ENCODE measurements at regions not wholly inside any gene's neighbourhood (a gene's known extent, or its start where the extent isn't known, plus 50 kb on each side); places are given as distances from the start of the nearest gene placed in this dataset.
"Not testable (repeated sequence)": the region's sequence is repeated elsewhere in the genome, so short reads cannot be mapped to it uniquely, and the experiment has no call there.

GRCh38 chr15:45948181-45948621 lies 313.4 kb downstream of the SQOR start:
- DNase-seq (ENCODE audit: low read depth in 2 of 2) = no peak

GRCh38 chr15:45958924-45959323 lies 324.1 kb downstream of the SQOR start:
- no peak for DNase-seq (ENCODE audit: low read depth in 2 of 2)

DNA sequence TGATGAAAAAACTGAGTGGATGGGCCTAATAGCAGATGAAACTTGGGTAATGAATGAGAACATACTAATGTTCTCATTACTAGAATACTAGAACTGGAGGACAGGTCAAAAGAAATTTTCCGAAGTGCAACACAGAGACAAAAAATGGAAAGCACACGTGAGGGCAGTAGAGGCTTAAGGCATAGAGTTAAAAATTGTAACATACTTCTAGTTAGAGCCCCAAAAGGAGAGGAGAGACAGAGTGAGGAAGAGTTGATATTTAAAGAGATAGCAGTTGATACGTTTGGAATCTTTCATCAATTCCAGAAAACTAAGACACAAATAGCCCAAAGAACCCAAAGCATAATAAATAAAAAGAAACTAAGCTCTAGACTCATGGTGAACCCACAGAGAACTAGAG lies 327.9 kb downstream of the SQOR start:
- no peak for DNase-seq (ENCODE audit: low read depth in 2 of 2)

- DNase-seq (ENCODE audit: low read depth in 2 of 2) = no peak
Observed at GRCh38 chr15:45970542-45970941, 335.7 kb downstream of the SQOR start.

- no peak for DNase-seq (ENCODE audit: low read depth in 2 of 2)
Observed at GRCh38 chr15:45980366-45980765, 345.5 kb downstream of the SQOR start.

GRCh38 chr15:45981625-45982024 lies 346.8 kb downstream of the SQOR start:
- no peak for DNase-seq (ENCODE audit: low read depth in 2 of 2)

GRCh38 chr15:45991863-45992262 lies 357.0 kb downstream of the SQOR start:
- no peak for DNase-seq (ENCODE audit: low read depth in 2 of 2)

- DNase-seq (ENCODE audit: low read depth in 2 of 2) = no peak
Observed at GRCh38 chr15:45993072-45993471, 358.2 kb downstream of the SQOR start.

DNA sequence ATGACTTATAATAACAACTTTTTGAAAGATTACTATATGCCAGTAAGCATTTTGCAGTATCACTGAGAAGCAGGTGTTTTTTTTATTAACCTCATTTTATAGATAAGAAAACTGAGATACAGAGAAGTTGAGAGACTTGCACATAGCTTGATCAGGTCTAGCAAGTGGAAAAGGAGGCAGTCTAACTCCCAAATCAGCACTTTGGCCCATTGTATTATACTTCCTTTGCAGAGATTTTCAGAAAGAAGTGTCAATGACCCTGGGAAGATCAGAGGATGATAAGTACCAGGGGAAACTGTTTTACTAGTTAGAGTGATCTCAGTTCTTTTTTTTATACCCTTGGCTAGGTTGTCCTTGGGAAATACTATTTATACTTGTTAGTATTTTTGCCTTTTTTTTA lies 358.7 kb downstream of the SQOR start:
- DNase-seq (ENCODE audit: low read depth in 2 of 2) = no peak

GRCh38 chr15:45995800-45996199 lies 361.0 kb downstream of the SQOR start:
- DNase-seq (ENCODE audit: low read depth in 2 of 2) = no peak

DNA sequence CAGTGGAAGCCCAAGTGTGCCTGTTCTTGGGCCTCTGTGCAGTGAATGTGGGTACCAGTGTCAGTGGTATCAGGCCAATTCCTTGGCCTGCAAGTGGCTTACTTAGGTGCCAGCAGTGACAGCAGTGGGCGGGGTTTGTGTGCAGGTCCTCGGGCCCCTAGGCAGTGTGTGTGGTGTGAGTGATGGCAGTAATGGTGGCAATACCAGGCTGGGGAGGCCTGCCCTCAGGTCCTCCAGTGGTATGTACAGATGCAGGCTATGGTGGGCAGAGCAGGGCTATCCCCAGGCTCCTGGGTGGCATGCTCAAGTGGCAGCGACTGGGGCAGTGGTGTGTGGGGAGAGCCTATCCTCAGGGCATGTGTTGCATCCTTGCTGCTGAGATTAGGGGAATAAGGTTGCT lies 379.7 kb downstream of the SQOR start:
- no peak for DNase-seq (ENCODE audit: low read depth in 2 of 2)

- no peak for DNase-seq (ENCODE audit: low read depth in 2 of 2)
Observed at GRCh38 chr15:46034755-46035154, 399.9 kb downstream of the SQOR start.

DNA sequence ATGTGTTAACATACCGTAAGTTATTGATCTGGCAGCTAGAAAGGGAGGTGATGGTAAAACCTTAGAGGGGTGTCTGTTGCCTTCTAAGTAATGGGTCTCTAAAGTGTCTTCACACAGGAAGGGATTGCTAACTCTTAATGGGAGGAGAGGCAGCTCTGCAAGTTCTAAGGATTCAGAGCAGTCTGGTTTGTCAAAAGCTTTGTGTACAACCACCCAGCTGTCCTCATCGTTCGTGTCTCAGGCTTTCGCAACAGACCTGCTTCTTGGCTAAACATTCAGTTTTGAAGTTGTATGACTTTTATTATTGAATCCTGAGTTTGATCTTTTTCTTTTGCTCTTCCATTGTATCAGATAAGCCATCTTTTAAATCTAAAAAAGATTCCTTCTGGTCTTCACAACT lies 404.9 kb downstream of the SQOR start:
- DNase-seq (ENCODE audit: low read depth in 2 of 2) = no peak

GRCh38 chr15:46041905-46042304 lies 407.1 kb downstream of the SQOR start:
- DNase-seq (ENCODE audit: low read depth in 2 of 2) = no peak

DNA sequence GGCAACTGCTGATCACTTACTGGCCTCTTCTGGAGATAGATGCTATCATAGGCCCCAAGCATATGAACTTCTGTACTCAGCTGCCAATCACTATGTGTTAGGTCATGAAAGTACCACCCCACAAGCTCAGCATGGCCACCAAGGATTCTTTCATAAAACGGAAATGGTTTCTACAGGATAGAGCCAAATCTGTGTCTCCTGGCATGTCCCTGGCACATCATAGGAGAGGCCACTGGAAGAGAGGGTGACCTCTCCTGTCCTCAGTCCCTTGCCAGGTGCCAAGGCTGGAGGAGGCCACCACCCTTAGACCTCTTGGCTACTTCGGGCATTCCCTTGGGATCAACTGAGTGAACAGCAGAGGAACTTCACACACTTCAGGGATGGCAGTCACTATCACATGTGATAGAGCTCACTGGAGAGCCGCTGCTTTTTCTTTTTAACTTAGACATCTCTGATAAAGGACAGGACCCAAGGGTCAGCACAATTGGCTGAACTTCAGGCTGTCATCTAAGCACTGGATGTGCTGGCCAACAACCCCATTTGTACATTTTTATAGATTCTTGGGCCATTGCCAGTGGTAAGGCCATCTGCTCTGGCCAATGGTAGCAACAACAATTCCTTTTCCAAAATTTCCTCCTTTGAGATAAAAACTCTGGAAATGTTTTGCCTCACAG lies 425.2 kb downstream of the SQOR start:
- DNase-seq (ENCODE audit: low read depth in 2 of 2) = no peak

DNA sequence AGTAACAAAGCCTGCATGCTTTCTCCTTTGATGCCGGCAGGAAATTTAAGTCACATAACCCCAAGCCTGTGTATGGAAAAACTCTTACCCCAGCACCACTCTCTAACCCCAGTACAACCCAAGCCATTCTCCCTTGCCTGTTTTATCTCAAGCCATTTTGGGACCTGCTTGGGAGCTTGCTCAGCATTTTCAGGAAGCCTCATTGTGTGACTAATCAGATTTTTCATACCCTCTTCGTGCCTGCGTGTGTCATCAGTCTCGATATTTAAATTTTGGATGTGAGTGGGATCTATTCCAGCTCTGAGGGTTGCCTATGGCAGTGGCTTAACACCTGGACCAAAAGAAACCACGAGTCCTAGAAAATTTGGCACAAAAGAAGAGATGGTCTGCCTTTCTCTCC lies 426.2 kb downstream of the SQOR start:
- DNase-seq (ENCODE audit: low read depth in 2 of 2) = no peak

DNA sequence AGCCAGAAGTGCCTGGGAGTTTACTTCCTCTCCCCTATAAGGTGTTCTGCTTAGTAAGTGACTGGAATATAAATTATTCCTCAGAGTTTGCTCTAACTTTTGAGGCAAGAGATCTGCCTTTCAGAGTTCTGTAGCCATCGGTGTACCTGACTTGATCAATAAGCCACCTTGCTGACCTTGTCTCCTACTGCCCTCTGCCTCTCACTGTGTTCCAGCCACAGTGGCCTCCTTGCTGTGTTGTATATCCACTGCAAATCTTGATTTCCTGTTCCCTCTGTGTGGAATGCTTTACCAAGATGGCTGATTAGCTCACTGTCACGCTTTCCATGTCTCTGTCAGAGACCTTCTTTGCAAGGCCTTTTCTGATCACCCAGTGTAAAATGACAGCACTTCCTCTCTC lies 442.4 kb downstream of the SQOR start:
- DNase-seq (ENCODE audit: low read depth in 2 of 2) = no peak

DNA sequence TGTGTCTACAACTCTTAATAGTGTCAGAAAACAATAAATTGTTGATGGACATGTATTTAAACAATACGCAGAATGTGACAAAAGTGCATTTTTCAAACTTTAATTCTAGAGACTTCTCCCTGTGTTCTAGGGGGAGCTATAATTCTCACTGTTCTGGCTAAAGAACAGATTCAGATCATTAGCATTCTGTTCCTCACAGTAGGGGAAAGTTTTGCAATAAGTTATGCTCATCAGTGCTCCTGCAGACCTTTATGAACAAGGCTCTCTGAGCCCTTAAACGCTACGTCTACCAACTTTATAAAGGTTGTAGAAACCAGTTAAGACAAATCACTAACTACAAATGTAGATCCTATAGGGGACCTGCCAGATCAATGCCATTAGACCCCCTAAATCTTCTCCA lies 444.2 kb downstream of the SQOR start:
- no peak for DNase-seq (ENCODE audit: low read depth in 2 of 2)

DNA sequence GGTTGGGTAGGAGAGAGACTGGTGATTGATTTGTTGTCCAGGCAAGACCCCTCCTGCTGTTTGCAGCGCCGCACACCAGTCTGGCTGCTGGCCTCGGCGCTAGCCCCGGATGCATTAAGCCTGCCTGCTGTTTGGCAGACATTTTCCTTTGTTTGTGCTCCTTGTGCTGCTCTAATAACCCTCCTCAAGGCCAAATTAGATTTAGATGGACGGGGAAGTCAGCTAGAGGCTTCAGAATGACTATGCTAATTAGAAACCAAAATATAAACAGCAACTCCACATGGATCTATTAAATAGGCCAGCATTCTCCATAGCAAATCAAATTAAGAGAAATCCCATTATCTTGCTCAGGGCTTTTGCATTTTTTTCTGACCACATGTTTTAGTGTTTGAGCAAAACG lies 445.2 kb downstream of the SQOR start:
- no peak for DNase-seq (ENCODE audit: low read depth in 2 of 2)

DNA sequence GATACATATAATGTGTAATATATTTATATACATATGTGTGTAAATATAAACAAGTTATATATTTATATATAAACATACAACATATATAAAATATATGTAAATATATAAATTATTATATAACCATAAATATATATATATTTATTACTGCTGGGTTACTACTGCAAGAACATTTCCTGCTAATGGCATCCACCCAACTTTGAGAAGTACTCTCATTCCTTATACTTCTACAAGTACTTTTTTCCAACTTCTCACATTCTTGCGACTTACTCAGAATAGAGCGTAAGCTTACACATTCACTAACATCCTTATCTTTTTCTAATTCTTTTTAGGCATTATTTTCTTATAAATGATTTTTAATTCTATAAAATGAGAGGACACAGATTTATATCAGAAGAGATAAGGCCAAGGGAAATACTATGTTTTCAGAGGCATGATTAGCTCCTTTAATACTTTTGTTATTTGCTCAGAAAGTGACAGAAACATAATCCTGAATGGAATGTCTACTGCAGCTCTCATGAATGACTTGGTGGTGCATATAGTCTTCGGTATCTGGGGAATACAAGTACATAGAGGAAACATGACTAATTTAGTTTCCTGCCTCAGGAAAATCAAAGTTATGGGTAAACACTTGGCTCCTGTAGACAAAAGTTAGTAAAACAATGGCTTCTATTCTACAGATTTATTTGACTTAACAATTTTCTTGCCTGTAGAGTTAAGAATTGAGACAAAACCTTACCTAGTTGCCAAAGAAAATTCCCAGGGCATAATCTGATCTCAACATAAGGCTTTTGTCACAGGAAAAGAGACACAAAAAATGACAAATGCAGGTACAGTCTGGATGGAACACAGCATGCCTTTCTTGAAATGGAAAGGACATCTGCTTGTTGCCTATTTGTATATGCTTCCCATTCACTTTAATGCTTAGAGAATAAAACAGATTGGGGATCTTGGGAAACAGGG lies 453.9 kb downstream of the SQOR start:
- DNase-seq (ENCODE audit: low read depth in 2 of 2) = no peak

- no peak for DNase-seq (ENCODE audit: low read depth in 2 of 2)
Observed at GRCh38 chr15:46089467-46089935, 454.7 kb downstream of the SQOR start.

GRCh38 chr15:46091860-46092450 lies 457.1 kb downstream of the SQOR start:
- DNase-seq (ENCODE audit: low read depth in 2 of 2) = no peak

DNA sequence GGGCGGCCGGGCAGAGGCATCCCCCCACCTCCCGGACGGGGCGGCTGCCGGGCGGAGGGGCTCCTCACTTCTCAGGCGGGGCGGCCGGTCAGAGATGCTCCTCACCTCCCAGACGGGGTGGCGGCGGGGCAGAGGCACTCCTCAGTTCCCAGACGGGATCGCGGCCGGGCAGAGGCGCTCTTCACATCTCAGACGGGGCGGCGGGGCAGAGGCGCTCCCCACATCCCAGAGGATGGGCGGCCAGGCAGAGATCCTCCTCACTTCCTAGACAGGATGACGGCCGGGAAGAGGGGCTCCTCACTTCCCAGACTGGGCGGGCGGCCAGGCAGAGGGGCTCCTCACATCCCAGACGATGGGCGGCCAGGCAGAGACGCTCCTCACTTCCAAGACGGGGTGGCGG lies 463.2 kb downstream of the SQOR start:
- DNase-seq (ENCODE audit: low read depth in 2 of 2) = not testable (repeated sequence)
